OCI-LY7 (cell line): ENCODE measurements at regions not wholly inside any gene's neighbourhood (a gene's known extent, or its start where the extent isn't known, plus 50 kb on each side); places are given as distances from the start of the nearest gene placed in this dataset. TPM values are rescaled to one million over a fixed set of nuclear protein-coding genes. Genes with fewer than 3 reads are reported as not detected.

ENCODE experiments used
- BruUV-seq: library from RNA; stranded (reverse); fragments of 400-500 nt; replicated peaks from 2 replicates; lab custom pipeline; 2021; lab: Mats Ljungman, UMichigan
- CTCF ChIA-PET: fragments of 300-600 bp; sonication (Branson Sonifier 250); formaldehyde crosslinking; loops from one replicate; lab custom pipeline; 2022; ENCODE audit warnings: antibody characterized with exemption; ENCODE audit not compliant: unreplicated experiment; lab: Charles Lee
- POLR2A ChIA-PET: fragments of 300-600 bp; sonication (Branson Sonifier 250); formaldehyde crosslinking; loops from one replicate; lab custom pipeline; 2022; ENCODE audit warnings: antibody characterized with exemption; lab: Charles Lee
- DNase-seq: peaks from one replicate; pipeline ENCODE4 v3.0.0-alpha.2; 2015; ENCODE audit warnings: low spot score
- H2AFZ ChIP-seq: fragments of 200-600 bp; sonication (generic), shearing (Covaris generic); 2 replicates; pipeline ENCODE4 v1.6.1; 2014; ENCODE audit warnings: mild to moderate bottlenecking, antibody characterized with exemption, low read length, moderate library complexity
- H3K27ac ChIP-seq: fragments of 200-600 bp; sonication (generic); 2 replicates; pipeline ENCODE4 v1.5.1; 2014; ENCODE audit warnings: mixed run types, low read depth, mild to moderate bottlenecking, moderate library complexity, low read length, inconsistent platforms; ENCODE audit not compliant: poor library complexity, severe bottlenecking
- H3K36me3 ChIP-seq: fragments of 200-600 bp; sonication (generic); 2 replicates; pipeline ENCODE4 v1.6.1; 2014; ENCODE audit warnings: mild to moderate bottlenecking, antibody characterized with exemption, low read length, moderate library complexity, mixed read lengths; ENCODE audit not compliant: insufficient read depth
- H3K4me1 ChIP-seq: fragments of 200-600 bp; sonication (generic); 2 replicates; pipeline ENCODE4 v1.5.1; 2014; ENCODE audit warnings: mild to moderate bottlenecking, low read length; ENCODE audit not compliant: insufficient read depth, poor library complexity, severe bottlenecking
- H3K4me2 ChIP-seq: fragments of 200-600 bp; sonication (generic); 2 replicates; pipeline ENCODE4 v1.6.1; 2014; ENCODE audit warnings: mild to moderate bottlenecking, low read length
- H3K4me3 ChIP-seq: fragments of 200-600 bp; sonication (generic); 2 replicates; pipeline ENCODE4 v1.5.1; 2014; ENCODE audit warnings: mild to moderate bottlenecking, low read depth, low read length; ENCODE audit not compliant: poor library complexity, severe bottlenecking
- H3K79me2 ChIP-seq: fragments of 200-600 bp; sonication (generic); 2 replicates; pipeline ENCODE4 v1.6.1; 2016; ENCODE audit warnings: low read depth, mild to moderate bottlenecking, low read length, moderate library complexity, mixed read lengths; ENCODE audit not compliant: insufficient read depth
- H3K9me2 ChIP-seq: fragments of 200-600 bp; sonication (generic); 2 replicates; pipeline ENCODE4 v1.6.1; 2016; ENCODE audit warnings: mild to moderate bottlenecking, low read length, mixed read lengths; ENCODE audit not compliant: insufficient read depth
- H3K9me3 ChIP-seq: fragments of 200-600 bp; sonication (generic); 2 replicates; pipeline ENCODE4 v1.6.1; 2014; ENCODE audit warnings: mild to moderate bottlenecking, mixed run types, low read length, mixed read lengths
- H4K20me1 ChIP-seq: fragments of 200-600 bp; sonication (generic); 2 replicates; pipeline ENCODE4 v1.6.1; 2014; ENCODE audit warnings: mild to moderate bottlenecking, antibody characterized with exemption, low read length, moderate library complexity, mixed read lengths; ENCODE audit not compliant: insufficient read depth
- CTCF ChIP-seq: fragments of 200-600 bp; sonication (generic); conservative IDR thresholded peaks from 2 replicates; pipeline ENCODE4 v1.5.1; 2014; ENCODE audit warnings: mild to moderate bottlenecking, antibody characterized with exemption, low read length, moderate library complexity, mixed read lengths
- EZH2phosphoT487 ChIP-seq: fragments of 200-600 bp; sonication (generic); IDR thresholded peaks from 2 replicates; pipeline ENCODE4 v1.6.1; 2018; ENCODE audit warnings: low read depth, borderline replicate concordance, mild to moderate bottlenecking, mixed run types, antibody characterized with exemption, low read length, moderate library complexity, mixed read lengths
- intact Hi-C: fragments of 100-400 bp; cut with micrococcal nuclease; formaldehyde crosslinking; loops from one replicate; pipeline ENCODE4 v1.10.0; 2022; ENCODE audit not compliant: unreplicated experiment
- small RNA-seq: library from RNA; depleted of rRNA; stranded (forward); fragments of <200 nt; gene quantifications from one replicate; pipeline ENCODE3, GENCODE V24; 2014

- no peaks in the 10 kb centered on the region for H3K79me2 ChIP-seq
- intact Hi-C loops: no loop called here
- H3K4me2 ChIP-seq: no peak overlapping the region
- H3K4me3 ChIP-seq: no peak overlapping the region
- TF ChIP-seq EZH2phosphoT487 (no peak), CTCF (no peak)
- H3K4me1 ChIP-seq: no peaks in the 10 kb centered on the region
- no peaks in the 10 kb centered on the region for H3K9me3 ChIP-seq
- no peaks in the 10 kb centered on the region for H3K9me2 ChIP-seq
- ChIA-PET POLR2A (interaction anchor here (0.6 kb wide), 1 partner anchor 442 kb away, joined by 3 read pairs; no protein-coding TSS in a partner anchor), CTCF (no interaction called here)
- H4K20me1 ChIP-seq: no peaks in the 10 kb centered on the region
- no peaks in the 10 kb centered on the region for H3K36me3 ChIP-seq
- no peak overlapping the region for H3K27ac ChIP-seq
- H2AFZ ChIP-seq: no peak overlapping the region
- no TSS peak for BruUV-seq
- DNase-seq: no peak
These were observed 55.0 kb upstream of the EEPD1 start for GRCh38 chr7:36098096-36098495.

- no peak for TF ChIP-seq EZH2phosphoT487
- no peak for TF ChIP-seq CTCF
- POLR2A ChIA-PET: no interaction called here
- intact Hi-C loops: no loop called here
These were observed 52.8 kb upstream of the EEPD1 start for GRCh38 chr7:36100226-36100625.

GRCh38 chr7:36100634-36101033 lies 52.4 kb upstream of the EEPD1 start:
- Histone ChIP-seq H3K4me1 (no peaks in the 10 kb centered on the region), H3K36me3 (no peaks in the 10 kb centered on the region), H4K20me1 (no peaks in the 10 kb centered on the region), H3K79me2 (no peaks in the 10 kb centered on the region), H3K4me2 (no peak overlapping the region), H3K4me3 (no peak overlapping the region), H3K9me3 (no peaks in the 10 kb centered on the region), H3K27ac (no peak overlapping the region), H2AFZ (no peak overlapping the region), H3K9me2 (no peaks in the 10 kb centered on the region)
- CTCF ChIA-PET: no interaction called here
- no TSS peak for BruUV-seq
- no peak for DNase-seq
- POLR2A ChIA-PET: no interaction called here
- TF ChIP-seq CTCF (no peak), EZH2phosphoT487 (no peak)
- intact Hi-C loops: no loop called here

More at GRCh38 chr7:36100226-36100625, 52.8 kb upstream of the EEPD1 start:
- no peak overlapping the region for H3K4me3 ChIP-seq
- H3K36me3 ChIP-seq: no peaks in the 10 kb centered on the region
- no peak overlapping the region for H3K27ac ChIP-seq
- no TSS peak for BruUV-seq
- no peaks in the 10 kb centered on the region for H3K9me2 ChIP-seq
- H3K9me3 ChIP-seq: no peaks in the 10 kb centered on the region
- CTCF ChIA-PET: no interaction called here
- H2AFZ ChIP-seq: no peak overlapping the region
- no peaks in the 10 kb centered on the region for H4K20me1 ChIP-seq
- no peak for DNase-seq
- no peaks in the 10 kb centered on the region for H3K4me1 ChIP-seq
- no peaks in the 10 kb centered on the region for H3K79me2 ChIP-seq
- no peak overlapping the region for H3K4me2 ChIP-seq

Small RNA genes lying in the stretch of these regions (small RNA-seq; reads per million reads assigned to genes)
- gene RNU6-1085P: not detected
